Bronchial epithelial cell (primary cell): ENCODE measurements at regions not wholly inside any gene's neighbourhood (a gene's known extent, or its start where the extent isn't known, plus 50 kb on each side); places are given as distances from the start of the nearest gene placed in this dataset.

Experiments used
- DNase-seq: peaks from one replicate; pipeline ENCODE4 v3.0.0-alpha.2; 2010; ENCODE audit warnings: low read depth
- FAIRE-seq: peaks from 2 replicates; lab custom pipeline; 2011; peaks lifted over from hg19 to GRCh38; lab: Jason Lieb, UNC
- H3K27me3 ChIP-seq: 2 replicates; pipeline ENCODE4 v1.5.1; 2011; ENCODE audit warnings: low read length; ENCODE audit not compliant: control insufficient read depth, insufficient read depth
- H3K36me3 ChIP-seq: 2 replicates; pipeline ENCODE4 v1.5.1; 2011; ENCODE audit warnings: low read length; ENCODE audit not compliant: control insufficient read depth, insufficient read depth
- H3K4me3 ChIP-seq: 2 replicates; pipeline ENCODE4 v1.5.1; 2011; ENCODE audit warnings: mild to moderate bottlenecking, low read depth, low read length, control low read depth
- TF ChIP-seq, protein P1 (sequence below): IDR thresholded peaks from 2 replicates; pipeline ENCODE4 v1.5.1; 2011; ENCODE audit warnings: mild to moderate bottlenecking, moderate library complexity, low read length, control low read depth, inconsistent platforms; ENCODE audit not compliant: insufficient read depth, severe bottlenecking

DNA sequence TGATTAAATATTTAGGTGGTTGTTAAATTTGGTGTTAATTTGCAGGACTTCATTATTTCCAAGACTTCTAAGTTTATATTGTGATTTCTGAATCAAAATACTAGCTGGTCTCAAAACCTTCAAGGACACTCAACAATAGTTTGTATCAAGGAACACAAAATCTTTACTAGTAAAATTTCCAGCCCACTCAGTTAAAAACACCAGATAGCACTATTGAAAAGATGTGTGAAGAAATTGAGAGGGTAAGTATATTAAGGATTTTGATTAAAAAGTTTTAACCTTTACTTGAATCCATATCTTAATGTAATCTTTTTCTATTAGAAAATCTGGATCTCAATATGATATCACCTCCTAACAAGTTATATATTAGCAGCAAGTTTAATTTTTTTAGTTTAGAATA is 89.3 kb upstream of the UGT8 start:
- peaks cover 2% of the 10 kb centered on the region for H3K27me3 ChIP-seq
- TF ChIP-seq, protein P1, sequence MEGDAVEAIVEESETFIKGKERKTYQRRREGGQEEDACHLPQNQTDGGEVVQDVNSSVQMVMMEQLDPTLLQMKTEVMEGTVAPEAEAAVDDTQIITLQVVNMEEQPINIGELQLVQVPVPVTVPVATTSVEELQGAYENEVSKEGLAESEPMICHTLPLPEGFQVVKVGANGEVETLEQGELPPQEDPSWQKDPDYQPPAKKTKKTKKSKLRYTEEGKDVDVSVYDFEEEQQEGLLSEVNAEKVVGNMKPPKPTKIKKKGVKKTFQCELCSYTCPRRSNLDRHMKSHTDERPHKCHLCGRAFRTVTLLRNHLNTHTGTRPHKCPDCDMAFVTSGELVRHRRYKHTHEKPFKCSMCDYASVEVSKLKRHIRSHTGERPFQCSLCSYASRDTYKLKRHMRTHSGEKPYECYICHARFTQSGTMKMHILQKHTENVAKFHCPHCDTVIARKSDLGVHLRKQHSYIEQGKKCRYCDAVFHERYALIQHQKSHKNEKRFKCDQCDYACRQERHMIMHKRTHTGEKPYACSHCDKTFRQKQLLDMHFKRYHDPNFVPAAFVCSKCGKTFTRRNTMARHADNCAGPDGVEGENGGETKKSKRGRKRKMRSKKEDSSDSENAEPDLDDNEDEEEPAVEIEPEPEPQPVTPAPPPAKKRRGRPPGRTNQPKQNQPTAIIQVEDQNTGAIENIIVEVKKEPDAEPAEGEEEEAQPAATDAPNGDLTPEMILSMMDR, result no peak
- no peaks in the 10 kb centered on the region for H3K36me3 ChIP-seq
- DNase-seq (peak; percentile 5), FAIRE-seq (no peak)
- no peak overlapping the region for H3K4me3 ChIP-seq

DNA sequence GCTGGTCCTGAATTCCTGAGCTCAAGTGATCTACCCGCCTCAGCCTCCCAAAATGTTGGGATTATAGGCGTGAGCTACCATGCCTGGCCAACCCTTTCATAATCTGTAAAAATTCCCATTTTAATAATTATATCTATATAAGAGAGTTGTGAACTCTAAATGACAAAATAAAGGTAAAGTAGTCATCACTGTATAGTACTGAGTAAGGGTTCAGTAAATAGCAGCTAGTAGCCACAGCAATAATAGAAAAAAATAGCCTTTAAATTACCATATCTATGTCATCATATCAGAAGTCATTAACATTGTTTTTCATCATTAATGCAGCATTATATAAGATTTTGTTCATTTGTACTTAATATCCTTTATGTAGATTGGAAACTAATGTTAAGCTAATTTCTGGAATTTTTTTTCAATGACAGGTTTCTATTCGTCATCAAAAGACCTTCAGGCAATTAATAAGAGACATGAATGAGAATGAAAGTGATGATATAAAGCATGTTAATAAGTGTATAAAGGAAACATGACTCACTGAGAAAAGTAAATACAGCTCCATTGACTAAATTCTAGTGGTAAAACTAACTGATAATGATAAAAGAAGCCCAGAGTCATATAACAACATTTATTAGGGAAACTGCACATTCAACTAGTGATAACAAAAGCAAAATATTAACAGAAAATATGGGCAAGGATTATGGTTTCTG is 85.9 kb upstream of the UGT8 start:
- H3K27me3 ChIP-seq, result peaks cover 2% of the 10 kb centered on the region
- H3K36me3 ChIP-seq, result no peaks in the 10 kb centered on the region
- DNase-seq (peak; percentile 94), FAIRE-seq (no peak)
- TF ChIP-seq, protein P1, result no peak
- no peak overlapping the region for H3K4me3 ChIP-seq

DNA sequence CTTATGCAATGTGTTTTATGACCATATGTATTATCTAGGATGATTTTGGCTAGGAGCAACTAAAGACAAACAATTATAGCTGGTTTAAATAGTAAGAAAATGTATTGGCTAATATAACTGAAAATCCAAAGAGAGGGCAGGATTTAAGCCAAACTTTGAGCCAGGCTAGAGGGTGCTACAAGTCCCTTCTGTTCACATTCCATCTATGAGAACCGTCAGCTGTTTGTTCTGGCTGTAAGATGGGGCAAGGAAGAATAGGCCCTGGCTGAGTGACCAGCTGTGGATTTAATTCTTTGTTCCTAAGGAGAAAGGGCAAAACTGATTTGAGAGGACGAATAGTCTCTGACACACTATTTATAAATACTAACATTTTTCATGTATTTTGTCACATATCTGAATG is 79.2 kb upstream of the UGT8 start:
- no peak overlapping the region for H3K4me3 ChIP-seq
- DNase-seq (no peak), FAIRE-seq (no peak)
- TF ChIP-seq, protein P1, result no peak
- no peaks in the 10 kb centered on the region for H3K27me3 ChIP-seq
- no peaks in the 10 kb centered on the region for H3K36me3 ChIP-seq

DNA sequence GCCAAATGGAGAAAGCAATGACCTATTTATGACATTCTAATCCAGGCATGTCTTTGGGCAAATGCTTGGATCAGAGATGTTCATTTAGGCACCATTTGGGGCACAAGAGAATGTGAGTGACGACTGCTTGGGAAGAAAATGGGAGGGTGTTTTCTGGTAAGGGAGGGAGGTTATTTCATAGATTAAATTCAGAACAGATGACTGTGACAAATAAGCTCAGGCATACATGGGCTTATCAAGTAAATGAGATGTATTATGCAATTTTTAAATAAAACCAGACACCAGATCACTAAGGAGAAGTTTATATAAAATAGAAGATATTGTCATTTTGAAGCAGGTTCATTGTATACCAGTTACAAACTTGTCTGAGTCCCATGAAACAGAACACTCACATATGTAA is 71.4 kb upstream of the UGT8 start:
- Histone ChIP-seq H3K4me3 (no peak overlapping the region), H3K27me3 (no peaks in the 10 kb centered on the region), H3K36me3 (no peaks in the 10 kb centered on the region)
- DNase-seq, result no peak
- TF ChIP-seq, protein P1, result no peak
- no peak for FAIRE-seq

DNA sequence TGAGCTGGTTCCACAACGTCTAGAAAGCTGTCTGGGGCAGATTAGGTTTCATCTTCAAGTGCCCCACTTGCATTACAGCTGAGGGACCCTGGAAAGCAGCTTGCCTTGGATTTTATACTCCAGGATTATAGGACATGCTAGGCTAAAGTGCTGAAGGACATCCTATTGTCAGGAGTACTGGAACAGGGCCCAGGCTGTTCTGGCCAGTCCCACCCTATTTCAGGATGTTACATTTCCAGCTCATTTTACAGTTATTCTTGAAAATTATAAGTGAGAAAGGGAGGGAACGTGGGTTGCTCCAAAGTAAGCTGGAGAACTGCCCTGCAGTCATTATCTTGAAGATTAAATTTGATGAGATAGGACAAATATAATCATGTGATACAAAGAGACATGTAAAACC is 71.0 kb upstream of the UGT8 start:
- H3K4me3 ChIP-seq, result no peak overlapping the region
- FAIRE-seq (no peak), DNase-seq (no peak)
- no peaks in the 10 kb centered on the region for H3K36me3 ChIP-seq
- TF ChIP-seq, protein P1, result no peak
- no peaks in the 10 kb centered on the region for H3K27me3 ChIP-seq

DNA sequence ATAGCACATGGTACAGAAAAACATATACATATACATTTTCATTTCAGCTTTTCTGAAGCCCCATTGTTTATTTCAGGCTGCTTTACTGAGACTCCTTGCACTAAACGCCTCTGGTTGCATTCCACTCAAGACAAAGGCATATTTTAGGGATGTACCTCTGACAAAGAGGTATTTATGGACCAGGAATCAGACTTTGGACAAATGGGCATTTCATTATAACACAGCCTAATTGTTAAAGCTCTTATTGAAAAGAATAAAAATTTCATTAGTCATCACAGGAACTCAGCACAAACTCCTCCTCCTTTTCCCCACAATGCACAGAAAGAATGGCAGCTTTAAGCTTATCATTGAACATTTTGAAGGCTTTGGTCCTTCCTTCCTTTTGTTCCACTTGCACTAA is 62.9 kb upstream of the UGT8 start:
- TF ChIP-seq, protein P1, result no peak
- Histone ChIP-seq H3K36me3 (no peaks in the 10 kb centered on the region), H3K4me3 (no peak overlapping the region), H3K27me3 (no peaks in the 10 kb centered on the region)
- FAIRE-seq (no peak), DNase-seq (peak; percentile 31)
